Nephron (organoid): ENCODE measurements at regions not wholly inside any gene's neighbourhood (a gene's known extent, or its start where the extent isn't known, plus 50 kb on each side); places are given as distances from the start of the nearest gene placed in this dataset.
"Not testable (repeated sequence)": the region's sequence is repeated elsewhere in the genome, so short reads cannot be mapped to it uniquely, and the experiment has no call there.

Source experiments
- H3K27ac Mint-ChIP-seq, 3 experiments: 2 replicates each; pipeline ENCODE4 v1.8.0; 2020; ENCODE audit warnings: mixed read lengths in 3 of 3, mild to moderate bottlenecking in 2 of 3, moderate library complexity in 1 of 3
- H3K27me3 Mint-ChIP-seq: 2 replicates; pipeline ENCODE4 v1.8.0; 2021; ENCODE audit warnings: low read depth, mild to moderate bottlenecking, moderate library complexity, mixed read lengths
- H3K36me3 Mint-ChIP-seq: 2 replicates; pipeline ENCODE4 v1.8.0; 2020; ENCODE audit warnings: low read depth, mixed read lengths
- H3K4me1 Mint-ChIP-seq: 2 replicates; pipeline ENCODE4 v1.8.0; 2020; ENCODE audit warnings: mixed read lengths
- H3K4me3 Mint-ChIP-seq, 3 experiments: 2 replicates each; pipeline ENCODE4 v1.8.0; 2020; ENCODE audit warnings: mild to moderate bottlenecking in 3 of 3, mixed read lengths in 3 of 3, moderate library complexity in 2 of 3
- H3K9me3 Mint-ChIP-seq: 2 replicates; pipeline ENCODE4 v1.8.0; 2020; ENCODE audit warnings: mixed read lengths
- CTCF ChIP-seq, 3 experiments: fragments of 200-600 bp; sonication (generic); IDR thresholded peaks; one replicate each; pipeline ENCODE4 v1.5.0; 2021; ENCODE audit warnings: antibody characterized with exemption in 3 of 3; ENCODE audit not compliant: unreplicated experiment in 3 of 3

- Mint-ChIP-seq H3K9me3 (peaks cover 11% of the 10 kb centered on the region), H3K4me1 (no peaks in the 10 kb centered on the region), H3K36me3 (peaks cover 16% of the 10 kb centered on the region), H3K27me3 (no peaks in the 10 kb centered on the region), H3K4me3 (no peak overlapping the region), H3K27ac (peak overlapping the region in 1 of 3 experiments; percentile 44)
- TF ChIP-seq CTCF (IDR thresholded peaks at IDR 0.05; ENCODE audit: unreplicated experiment in 3 of 3): no peak
Observed at GRCh38 chr3:159751752-159752151, 236.9 kb upstream of the IL12A start.

- H3K27me3 Mint-ChIP-seq, H3K27ac Mint-ChIP-seq, H3K4me3 Mint-ChIP-seq: not testable (repeated sequence)
- Mint-ChIP-seq H3K4me1 (peaks cover 15% of the 10 kb centered on the region), H3K9me3 (peaks cover 17% of the 10 kb centered on the region), H3K36me3 (peaks cover 22% of the 10 kb centered on the region)
Observed at GRCh38 chr3:159756279-159757207, 232.1 kb upstream of the IL12A start.

- Mint-ChIP-seq H3K9me3 (peaks cover 17% of the 10 kb centered on the region), H3K27me3 (peaks cover 4% of the 10 kb centered on the region), H3K4me3 (no peak overlapping the region), H3K36me3 (peaks cover 22% of the 10 kb centered on the region), H3K27ac (no peak overlapping the region), H3K4me1 (peaks cover 21% of the 10 kb centered on the region)
- no peak for TF ChIP-seq CTCF (IDR thresholded peaks at IDR 0.05; ENCODE audit: unreplicated experiment in 3 of 3)
Observed at GRCh38 chr3:159757341-159758060, 231.1 kb upstream of the IL12A start.

- Mint-ChIP-seq H3K9me3 (peaks cover 13% of the 10 kb centered on the region), H3K27ac (no peak overlapping the region), H3K4me1 (peaks cover 21% of the 10 kb centered on the region), H3K36me3 (peaks cover 17% of the 10 kb centered on the region), H3K27me3 (peaks cover 13% of the 10 kb centered on the region), H3K4me3 (no peak overlapping the region)
- TF ChIP-seq CTCF (IDR thresholded peaks at IDR 0.05; ENCODE audit: unreplicated experiment in 3 of 3): no peak
Observed at GRCh38 chr3:159760046-159760445, 228.6 kb upstream of the IL12A start.

GRCh38 chr3:159761369-159761768 is 227.3 kb upstream of the IL12A start:
- Mint-ChIP-seq H3K4me3 (peak overlapping the region; percentile 68 to 89 (median 73)), H3K27ac (peak overlapping the region; percentile 35 to 72 (median 54)), H3K27me3 (peaks cover 25% of the 10 kb centered on the region), H3K36me3 (peaks cover 8% of the 10 kb centered on the region), H3K4me1 (peaks cover 34% of the 10 kb centered on the region), H3K9me3 (peaks cover 8% of the 10 kb centered on the region)
- no peak for TF ChIP-seq CTCF (IDR thresholded peaks at IDR 0.05; ENCODE audit: unreplicated experiment in 3 of 3)

- H3K27me3 Mint-ChIP-seq: peaks cover 32% of the 10 kb centered on the region
- H3K27ac Mint-ChIP-seq: peak overlapping the region; percentile 35 to 50 (median 42)
- H3K36me3 Mint-ChIP-seq: peaks cover 3% of the 10 kb centered on the region
- peak overlapping the region; percentile 83 to 92 (median 89) for H3K4me3 Mint-ChIP-seq
- TF ChIP-seq CTCF (IDR thresholded peaks at IDR 0.05; ENCODE audit: unreplicated experiment in 3 of 3): no peak
- peaks cover 2% of the 10 kb centered on the region for H3K9me3 Mint-ChIP-seq
- peaks cover 41% of the 10 kb centered on the region for H3K4me1 Mint-ChIP-seq
Observed at GRCh38 chr3:159761848-159762635, 226.6 kb upstream of the IL12A start.
